ENCODE measurements at regions not wholly inside any gene's neighbourhood (a gene's known extent, or its start where the extent isn't known, plus 50 kb on each side); places are given as distances from the start of the nearest gene placed in this dataset.

DNA sequence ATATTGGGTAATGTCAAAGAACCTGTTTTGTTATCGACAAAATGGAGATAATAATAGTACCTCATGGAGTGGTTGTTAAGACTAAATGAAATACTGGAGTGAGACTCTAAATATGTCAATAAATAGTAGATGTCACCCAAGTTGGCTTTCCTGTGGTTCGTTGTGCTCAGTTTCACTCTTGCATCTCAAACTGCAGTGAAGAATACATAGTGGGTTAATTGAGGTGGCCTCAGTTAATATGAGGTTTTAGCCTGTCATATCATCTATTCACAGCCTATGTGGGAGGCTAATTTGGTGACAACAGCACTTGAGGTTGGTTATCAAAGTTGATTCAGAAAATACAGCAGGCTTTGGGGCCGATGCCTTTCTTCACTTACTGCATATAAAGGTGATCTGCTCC is 485.5 kb upstream of the SUCLG2 start:
- TF ChIP-seq, protein P1, sequence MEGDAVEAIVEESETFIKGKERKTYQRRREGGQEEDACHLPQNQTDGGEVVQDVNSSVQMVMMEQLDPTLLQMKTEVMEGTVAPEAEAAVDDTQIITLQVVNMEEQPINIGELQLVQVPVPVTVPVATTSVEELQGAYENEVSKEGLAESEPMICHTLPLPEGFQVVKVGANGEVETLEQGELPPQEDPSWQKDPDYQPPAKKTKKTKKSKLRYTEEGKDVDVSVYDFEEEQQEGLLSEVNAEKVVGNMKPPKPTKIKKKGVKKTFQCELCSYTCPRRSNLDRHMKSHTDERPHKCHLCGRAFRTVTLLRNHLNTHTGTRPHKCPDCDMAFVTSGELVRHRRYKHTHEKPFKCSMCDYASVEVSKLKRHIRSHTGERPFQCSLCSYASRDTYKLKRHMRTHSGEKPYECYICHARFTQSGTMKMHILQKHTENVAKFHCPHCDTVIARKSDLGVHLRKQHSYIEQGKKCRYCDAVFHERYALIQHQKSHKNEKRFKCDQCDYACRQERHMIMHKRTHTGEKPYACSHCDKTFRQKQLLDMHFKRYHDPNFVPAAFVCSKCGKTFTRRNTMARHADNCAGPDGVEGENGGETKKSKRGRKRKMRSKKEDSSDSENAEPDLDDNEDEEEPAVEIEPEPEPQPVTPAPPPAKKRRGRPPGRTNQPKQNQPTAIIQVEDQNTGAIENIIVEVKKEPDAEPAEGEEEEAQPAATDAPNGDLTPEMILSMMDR (conservative IDR thresholded peaks at IDR 0.05; ENCODE audit: low read length): no peak
- no peak for TF ChIP-seq EZH2phosphoT487 (IDR thresholded peaks at IDR 0.05; ENCODE audit: borderline replicate concordance, low read depth, low read length)
